Adrenal gland (tissue), 9 donors: ENCODE measurements at regions not wholly inside any gene's neighbourhood (a gene's known extent, or its start where the extent isn't known, plus 50 kb on each side); places are given as distances from the start of the nearest gene placed in this dataset.

Source experiments
- DNase-seq, 7 donors: peaks; one replicate each; pipeline ENCODE4 v3.0.0-alpha.2; 2019 to 2020
- H3K27ac ChIP-seq, 5 donors: fragments of 200-600 bp; sonication (generic) in 4 of 5; 1 replicate in 3 of 5; 2 replicates in 2 of 5; pipeline versions ENCODE4 v1.5.1 to v1.8.0; 2016 to 2020; ENCODE audit warnings: mild to moderate bottlenecking in 1 of 5
- H3K27me3 ChIP-seq: fragments of 200-600 bp; 2 replicates; pipeline ENCODE4 v1.8.0; 2021
- H3K36me3 ChIP-seq, 2 donors: fragments of 200-600 bp; replicated peaks in 1 of 2; 1 replicate in 1 of 2; 2 replicates in 1 of 2; pipeline versions ENCODE4 v1.5.1 to v1.8.0; 2018 to 2022
- H3K4me1 ChIP-seq, 2 donors: fragments of 200-600 bp; replicated peaks in 1 of 2; 1 replicate in 1 of 2; 2 replicates in 1 of 2; pipeline versions ENCODE4 v1.5.1 to v1.8.0; 2018 to 2021
- H3K4me3 ChIP-seq, 4 donors: fragments of 200-600 bp; sonication (generic) in 3 of 4; one replicate each; pipeline ENCODE4 v1.5.1; 2016 to 2018
- H3K9me3 ChIP-seq, 3 donors: fragments of 200-600 bp; sonication (generic) in 1 of 3; replicated peaks in 1 of 3; 1 replicate in 2 of 3; 2 replicates in 1 of 3; pipeline versions ENCODE4 v1.5.1 to v1.8.0; 2016 to 2021
- POLR2A ChIP-seq, 2 donors: fragments of 450-650 bp; IDR thresholded peaks; one replicate each; pipeline ENCODE4 v1.6.1; 2017; ENCODE audit warnings: antibody characterized with exemption in 2 of 2, mild to moderate bottlenecking in 2 of 2, moderate library complexity in 1 of 2
- WGBS, 4 donors: extraction: QIAGEN DNeasy Blood & Tissue Kit in 2 of 4; methylation state at CpG; one replicate each; pipeline versions ENCODE4 v1.1.5 to v1.1.7; 2013 to 2017; 5-methylcytosine and 5-hydroxymethylcytosine counted together
- intact Hi-C, 2 donors: fragments of 100-400 bp; cut with DNase I; formaldehyde crosslinking; loops; one replicate each; pipeline versions ENCODE4 v1.14.1 to v1.15.0; 2022 to 2023
- TF ChIP-seq, protein P1 (sequence below), 6 experiments: fragments of 450-650 bp in 4 of 6; fragments of 200-600 bp in 2 of 6; sonication (generic) in 1 of 6; IDR thresholded peaks; 1 replicate in 5 of 6; 2 replicates in 1 of 6; pipeline versions ENCODE4 v1.5.1 to v1.8.0; 2016 to 2021; ENCODE audit warnings: antibody characterized with exemption in 6 of 6, mild to moderate bottlenecking in 2 of 6, moderate library complexity in 1 of 6
- donor health status: healthy with polysubstance abuse.
- donor health status: Bipolar disorder and iron deficiency.
- donor health status: DM: yes; HTN: yes; CAD: no.
- donor health status: DM: no; HTN: no; CAD: no.
- donor health status: DM: no; HTN: no; CAD: no.

DNA sequence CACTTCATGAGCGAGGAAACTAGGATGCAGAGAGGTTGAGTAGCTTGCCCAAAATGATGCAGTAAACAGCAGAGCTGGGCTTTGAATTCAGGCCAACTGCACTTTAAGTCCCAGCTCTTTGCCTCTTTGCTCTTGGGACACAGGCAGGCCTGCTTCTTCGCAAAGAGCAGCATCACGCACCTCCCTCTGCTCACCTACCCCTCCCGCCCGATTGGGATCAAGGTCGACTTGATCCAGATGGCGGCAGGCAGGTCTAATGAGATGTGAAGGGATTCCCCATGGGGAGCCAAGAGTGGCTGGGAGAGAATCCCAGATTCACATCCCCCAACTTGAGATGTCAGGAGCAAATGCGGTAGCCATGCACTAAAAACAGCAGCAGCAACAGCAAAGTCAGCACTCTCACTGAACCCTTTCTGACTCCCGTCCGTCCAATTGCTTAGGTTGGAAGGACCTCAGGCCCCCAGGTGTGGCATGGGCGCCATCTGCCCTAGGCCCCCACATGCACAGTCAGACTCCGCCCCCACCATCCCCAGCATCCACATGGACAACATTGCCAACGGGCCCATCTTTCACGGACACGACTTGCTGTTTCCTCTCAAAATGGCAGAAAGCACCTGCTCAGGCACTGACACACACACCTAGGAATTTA is 84.3 kb upstream of the MAP4K4 start:
- Histone ChIP-seq H3K4me1 (no peaks in the 10 kb centered on the region), H3K27me3 (no peaks in the 10 kb centered on the region), H3K9me3 (no peaks in the 10 kb centered on the region), H3K36me3 (no peaks in the 10 kb centered on the region), H3K27ac (no peak overlapping the region), H3K4me3 (no peak overlapping the region)
- TF ChIP-seq POLR2A (IDR thresholded peaks at IDR 0.05): no peak
- TF ChIP-seq, protein P1, sequence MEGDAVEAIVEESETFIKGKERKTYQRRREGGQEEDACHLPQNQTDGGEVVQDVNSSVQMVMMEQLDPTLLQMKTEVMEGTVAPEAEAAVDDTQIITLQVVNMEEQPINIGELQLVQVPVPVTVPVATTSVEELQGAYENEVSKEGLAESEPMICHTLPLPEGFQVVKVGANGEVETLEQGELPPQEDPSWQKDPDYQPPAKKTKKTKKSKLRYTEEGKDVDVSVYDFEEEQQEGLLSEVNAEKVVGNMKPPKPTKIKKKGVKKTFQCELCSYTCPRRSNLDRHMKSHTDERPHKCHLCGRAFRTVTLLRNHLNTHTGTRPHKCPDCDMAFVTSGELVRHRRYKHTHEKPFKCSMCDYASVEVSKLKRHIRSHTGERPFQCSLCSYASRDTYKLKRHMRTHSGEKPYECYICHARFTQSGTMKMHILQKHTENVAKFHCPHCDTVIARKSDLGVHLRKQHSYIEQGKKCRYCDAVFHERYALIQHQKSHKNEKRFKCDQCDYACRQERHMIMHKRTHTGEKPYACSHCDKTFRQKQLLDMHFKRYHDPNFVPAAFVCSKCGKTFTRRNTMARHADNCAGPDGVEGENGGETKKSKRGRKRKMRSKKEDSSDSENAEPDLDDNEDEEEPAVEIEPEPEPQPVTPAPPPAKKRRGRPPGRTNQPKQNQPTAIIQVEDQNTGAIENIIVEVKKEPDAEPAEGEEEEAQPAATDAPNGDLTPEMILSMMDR (IDR thresholded peaks at IDR 0.05): no peak
- intact Hi-C loops: no loop called here
- DNase-seq: no peak
- WGBS, 4 donors: 80 to 89% (median 81%) methylated on average over 8 to 15 of the region's 15 CpGs

DNA sequence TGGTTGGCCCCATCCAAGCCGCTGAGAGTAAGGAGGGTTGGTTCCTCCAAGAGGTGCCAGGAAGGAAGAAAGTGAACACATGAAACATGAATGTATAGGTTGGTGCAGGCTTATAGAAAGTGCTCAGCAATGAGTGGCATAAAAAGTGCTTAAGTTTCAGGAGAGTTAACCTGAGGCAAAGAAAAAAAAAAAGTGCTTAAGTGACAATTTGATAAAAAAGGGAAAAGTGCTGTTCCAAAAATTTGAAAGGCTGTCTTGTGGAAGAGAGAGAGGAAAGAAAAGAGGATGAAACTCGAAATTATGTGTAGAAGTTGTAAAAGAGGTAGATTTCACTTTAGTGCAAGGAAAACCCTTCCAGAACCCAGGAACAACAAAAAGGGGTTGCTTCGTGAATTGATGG is 85.5 kb upstream of the MAP4K4 start:
- Histone ChIP-seq H3K27ac (no peak overlapping the region), H3K4me1 (no peaks in the 10 kb centered on the region), H3K4me3 (no peak overlapping the region), H3K27me3 (no peaks in the 10 kb centered on the region), H3K9me3 (no peaks in the 10 kb centered on the region), H3K36me3 (no peaks in the 10 kb centered on the region)
- intact Hi-C loops: no loop called here
- TF ChIP-seq POLR2A (IDR thresholded peaks at IDR 0.05): no peak
- TF ChIP-seq, protein P1 (IDR thresholded peaks at IDR 0.05): no peak
- WGBS, 4 donors: 69 to 89% (median 84%) methylated on average over 3 of the region's 3 CpGs
- DNase-seq: no peak

DNA sequence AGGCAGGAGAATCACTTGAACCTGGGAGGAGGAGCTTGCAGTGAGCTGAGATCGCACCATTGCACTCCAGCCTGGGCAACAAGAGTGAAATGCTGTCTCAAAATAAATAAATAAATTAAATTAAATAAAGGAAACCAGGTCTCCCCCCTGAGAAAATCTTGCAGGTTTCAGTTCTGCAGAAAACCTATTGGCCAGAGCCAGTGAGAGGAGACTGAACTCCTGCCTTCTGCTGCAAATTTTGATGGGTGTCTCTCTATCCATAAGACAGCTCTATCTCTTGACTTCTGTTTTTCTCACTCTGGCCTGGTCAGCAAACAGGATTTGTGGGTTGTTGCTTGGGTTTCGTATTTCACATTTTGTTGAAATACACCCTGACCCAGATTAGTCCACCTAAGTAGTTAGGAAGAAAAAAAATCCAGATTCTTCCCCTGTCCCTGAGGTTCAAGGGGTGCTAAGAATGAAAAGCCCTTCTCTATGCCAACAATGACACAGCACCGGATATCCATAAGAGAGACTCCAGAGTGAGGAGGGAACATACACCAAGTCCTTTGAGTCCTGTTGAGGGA is 86.7 kb upstream of the MAP4K4 start:
- Histone ChIP-seq H3K4me3 (no peak overlapping the region), H3K36me3 (no peaks in the 10 kb centered on the region), H3K27me3 (no peaks in the 10 kb centered on the region), H3K27ac (no peak overlapping the region), H3K9me3 (no peaks in the 10 kb centered on the region), H3K4me1 (no peaks in the 10 kb centered on the region)
- no peak for DNase-seq
- intact Hi-C loops: no loop called here
- no peak for TF ChIP-seq POLR2A (IDR thresholded peaks at IDR 0.05)
- TF ChIP-seq, protein P1 (IDR thresholded peaks at IDR 0.05): no peak
- WGBS, 4 donors: 73 to 92% (median 89%) methylated on average over 3 of the region's 3 CpGs

GRCh38 chr2:101609433-101609832 is 88.1 kb upstream of the MAP4K4 start:
- no peaks in the 10 kb centered on the region for H3K9me3 ChIP-seq
- no peak overlapping the region for H3K27ac ChIP-seq
- no peaks in the 10 kb centered on the region for H3K36me3 ChIP-seq
- DNase-seq: no peak
- no peaks in the 10 kb centered on the region for H3K4me1 ChIP-seq
- TF ChIP-seq, protein P1 (IDR thresholded peaks at IDR 0.05): no peak
- no peak for TF ChIP-seq POLR2A (IDR thresholded peaks at IDR 0.05)
- 90 to 94% (median 93%) methylated on average over 4 of the region's 4 CpGs for WGBS, 4 donors
- no peaks in the 10 kb centered on the region for H3K27me3 ChIP-seq
- intact Hi-C loops: no loop called here
- H3K4me3 ChIP-seq: no peak overlapping the region
